HG02870 (cell line): ENCODE measurements at regions not wholly inside any gene's neighbourhood (a gene's known extent, or its start where the extent isn't known, plus 50 kb on each side); places are given as distances from the start of the nearest gene placed in this dataset.
"Not testable (repeated sequence)": the region's sequence is repeated elsewhere in the genome, so short reads cannot be mapped to it uniquely, and the experiment has no call there.

Source experiments
- ATAC-seq: cut with Tn5 transposase; IDR thresholded peaks from one replicate; pipeline ENCODE4 v1.9.1; 2021; ENCODE audit warnings: mild to moderate bottlenecking, moderate library complexity; ENCODE audit not compliant: unreplicated experiment

DNA sequence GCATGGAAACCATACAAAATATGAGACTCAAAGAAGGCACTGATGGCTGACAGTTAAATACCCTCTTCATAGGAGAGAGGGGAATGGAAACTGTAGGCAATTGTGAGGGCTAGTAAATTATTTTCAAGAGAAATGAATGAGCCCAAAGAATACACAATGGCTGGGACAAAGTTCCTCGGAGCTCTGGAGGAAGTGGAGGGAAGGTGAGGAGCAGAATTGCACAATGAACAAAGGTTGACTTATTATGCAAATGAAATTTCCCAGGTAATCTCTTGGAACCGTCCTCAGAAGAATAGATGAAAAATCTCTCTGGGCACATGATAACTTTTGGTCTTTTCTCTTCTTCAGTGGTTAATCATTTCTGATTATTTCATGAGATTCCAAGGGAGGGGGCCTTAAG, 202.6 kb upstream of the VCX start:
- ATAC-seq = no peak

DNA sequence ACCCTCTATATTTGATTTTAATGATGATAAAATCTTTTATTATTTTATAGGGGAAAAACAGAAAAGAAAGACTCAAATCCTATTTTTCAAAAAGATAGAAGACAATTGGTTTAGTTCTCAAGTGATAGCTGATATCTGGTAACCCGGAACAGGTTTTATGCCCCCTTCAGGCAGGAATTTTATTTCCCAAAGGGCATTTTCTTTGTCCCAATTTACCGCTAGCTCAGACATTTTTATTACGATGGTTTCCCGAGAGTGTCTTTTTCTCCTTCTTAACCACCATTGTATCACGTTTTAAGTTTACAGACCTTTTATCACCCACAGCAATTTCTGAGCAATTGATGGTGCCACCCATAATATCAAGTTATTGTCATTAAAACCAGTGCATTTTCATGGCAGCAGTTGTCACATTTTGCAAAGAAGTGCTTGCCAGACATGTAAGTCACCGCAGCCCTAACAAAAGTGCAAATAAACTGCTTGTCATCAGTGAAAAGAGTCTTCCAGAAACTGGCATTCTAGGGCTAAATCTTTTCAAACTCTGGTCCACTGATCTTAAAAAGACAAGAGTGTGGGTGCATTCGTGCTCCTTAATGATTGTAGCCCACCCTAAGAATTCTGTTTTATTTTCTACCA, 204.8 kb upstream of the VCX start:
- ATAC-seq = no peak

DNA sequence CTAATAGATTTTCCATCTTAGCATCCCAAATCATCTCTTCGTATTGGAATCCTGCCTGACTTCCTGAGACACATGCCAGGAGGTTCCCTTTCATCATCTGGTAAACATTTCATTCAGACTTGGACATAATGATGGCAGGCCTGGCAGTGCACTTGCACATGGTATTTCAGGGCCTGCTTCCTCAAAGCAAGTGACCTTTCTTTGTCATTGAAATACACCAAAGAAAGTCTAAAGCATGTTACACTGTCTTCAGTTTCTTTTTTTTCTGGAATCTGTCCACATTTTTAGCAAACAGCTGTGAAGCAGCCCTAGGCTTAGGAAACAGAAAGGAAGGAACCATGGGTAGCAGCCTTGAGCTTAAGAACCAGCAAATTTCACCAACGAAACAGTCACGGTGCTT, 205.9 kb upstream of the VCX start:
- no peak for ATAC-seq

DNA sequence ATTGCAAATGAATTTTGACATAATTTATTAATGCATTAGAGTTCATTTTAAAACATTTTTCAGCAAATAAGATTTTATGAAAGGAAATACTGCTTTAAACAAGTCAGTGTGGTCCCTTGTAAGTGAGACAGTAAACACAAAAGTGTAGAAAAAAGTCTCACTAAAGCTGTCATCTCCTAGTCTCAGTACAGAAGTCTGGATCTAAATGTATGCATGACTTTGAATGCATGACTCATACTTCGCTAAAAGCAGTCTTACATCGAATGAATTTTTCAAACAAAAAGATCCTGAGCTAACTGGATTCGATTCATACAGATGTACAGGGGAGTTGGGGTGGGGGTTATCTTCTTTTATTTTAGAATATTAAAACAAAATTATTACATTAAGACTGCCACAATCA, 207.4 kb upstream of the VCX start:
- no peak for ATAC-seq

DNA sequence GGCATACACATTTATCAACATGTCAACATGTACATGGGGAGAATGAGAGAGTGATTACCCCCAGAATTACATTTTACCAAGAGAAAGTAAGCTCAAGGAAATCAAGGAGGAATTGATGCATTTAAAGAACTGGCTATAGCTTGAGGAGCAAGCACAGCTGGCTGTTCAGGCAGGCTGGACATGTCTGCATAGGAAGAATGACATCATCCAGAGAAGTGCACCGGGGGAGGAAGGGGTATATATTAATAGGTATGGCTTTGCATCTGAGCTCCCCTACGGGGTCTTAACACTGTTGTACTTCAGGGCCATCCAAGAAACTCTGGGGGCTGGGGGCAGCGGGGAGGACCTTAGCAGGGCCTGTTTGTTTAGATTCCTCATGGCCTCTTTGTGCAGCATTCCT, 222.4 kb upstream of the VCX start:
- no peak for ATAC-seq

DNA sequence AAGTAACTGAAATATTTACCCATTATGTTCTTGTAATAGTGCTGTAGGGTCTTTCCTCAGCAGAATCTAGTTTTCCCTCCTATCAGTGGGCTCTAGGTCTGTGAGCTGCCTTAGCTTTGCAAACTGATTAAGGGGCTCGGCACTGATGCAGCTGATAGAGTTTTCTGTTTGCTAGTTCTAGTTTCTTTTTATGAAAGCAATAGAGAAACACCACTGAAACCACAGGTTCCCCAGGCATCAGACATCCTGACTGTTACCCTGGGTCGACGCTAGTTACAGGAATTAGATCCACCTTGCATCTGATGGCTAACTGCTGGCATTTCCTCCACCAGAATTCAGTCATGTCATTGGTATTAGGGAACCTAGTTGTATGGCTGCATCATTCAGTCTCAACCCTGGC, 225.0 kb upstream of the VCX start:
- ATAC-seq = no peak

DNA sequence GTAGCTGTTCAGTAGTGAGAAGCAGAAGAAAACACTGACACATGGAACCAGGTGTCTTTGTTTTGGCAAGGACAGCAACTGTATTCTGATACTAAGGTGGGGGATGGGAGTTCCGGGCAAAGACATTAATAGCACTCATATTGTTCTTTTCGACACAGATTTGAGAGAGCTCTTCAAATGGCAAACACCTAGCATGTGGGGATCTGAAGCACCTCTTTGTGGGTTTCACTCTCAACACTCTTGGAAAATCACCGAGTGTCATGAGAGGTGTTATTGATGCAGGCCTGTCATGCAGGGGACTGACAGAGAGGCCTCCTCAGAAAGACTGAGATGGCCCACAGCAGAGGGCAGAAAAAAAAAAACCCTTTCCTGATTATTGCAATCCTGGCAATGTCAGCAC, 228.4 kb upstream of the VCX start:
- ATAC-seq = no peak

DNA sequence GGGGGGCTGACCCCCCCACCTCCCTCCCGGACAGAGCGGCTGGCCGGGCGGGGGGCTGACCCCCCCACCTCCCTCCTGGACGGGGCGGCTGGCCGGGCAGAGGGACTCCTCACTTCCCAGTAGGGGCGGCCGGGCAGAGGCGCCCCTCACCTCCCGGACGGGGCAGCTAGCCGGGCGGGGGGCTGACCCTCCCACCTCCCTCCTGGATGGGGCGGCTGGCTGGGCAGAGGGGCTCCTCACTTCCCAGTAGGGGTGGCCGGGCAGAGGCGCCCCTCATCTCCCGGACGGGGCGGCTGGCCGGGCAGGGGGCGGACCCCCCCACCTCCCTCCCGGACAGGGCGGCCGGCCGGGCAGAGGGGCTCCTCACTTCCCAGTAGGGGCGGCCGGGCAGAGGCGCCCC, 234.3 kb upstream of the VCX start:
- not testable (repeated sequence) for ATAC-seq

DNA sequence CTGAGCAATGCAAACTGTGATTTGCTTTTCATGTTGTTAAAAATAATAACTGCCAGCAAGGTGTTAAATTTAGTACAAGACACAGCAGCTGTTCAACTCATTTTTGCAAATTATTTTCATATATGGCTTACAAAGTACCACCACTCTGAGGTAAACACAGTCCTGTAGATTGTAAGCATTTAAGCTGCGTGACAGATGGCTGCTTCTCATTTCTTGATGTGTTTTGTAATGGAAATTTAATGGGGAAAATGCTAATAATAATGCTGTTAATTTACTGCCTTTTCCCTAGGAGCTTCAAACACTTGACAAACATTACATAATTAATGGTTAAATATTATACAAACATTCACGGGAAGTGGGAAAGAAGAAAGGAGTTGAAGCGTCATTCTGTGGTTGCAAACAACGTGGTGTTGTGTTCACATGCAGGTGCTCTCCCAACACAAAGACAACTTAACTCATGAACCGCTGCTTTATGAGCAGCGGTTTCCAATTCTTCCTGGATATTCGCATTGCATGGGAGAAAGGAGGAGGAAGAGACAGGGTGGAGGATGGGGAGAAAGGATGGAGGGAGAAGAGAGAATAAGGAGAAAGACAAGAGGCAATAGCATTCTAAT, 236.8 kb upstream of the VCX start:
- ATAC-seq = no peak

DNA sequence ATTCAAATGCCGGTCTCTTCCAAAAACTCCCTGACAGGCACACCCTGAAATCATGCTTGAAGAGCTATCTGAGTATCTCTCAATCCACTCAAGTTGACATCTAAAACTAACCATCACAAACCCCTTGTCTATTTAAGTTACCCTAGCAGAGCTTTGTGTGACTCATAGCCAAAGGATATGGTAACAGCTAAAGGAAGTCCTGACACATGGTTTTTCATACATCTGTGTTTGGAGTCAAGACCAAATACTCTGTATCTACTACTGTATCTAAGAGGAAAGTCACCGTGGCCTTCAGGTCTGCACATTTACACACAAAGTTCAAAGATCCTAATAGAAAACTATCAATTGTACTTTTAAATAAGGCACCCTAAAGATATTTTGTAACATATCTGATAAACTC, 239.6 kb upstream of the VCX start:
- no peak for ATAC-seq

DNA sequence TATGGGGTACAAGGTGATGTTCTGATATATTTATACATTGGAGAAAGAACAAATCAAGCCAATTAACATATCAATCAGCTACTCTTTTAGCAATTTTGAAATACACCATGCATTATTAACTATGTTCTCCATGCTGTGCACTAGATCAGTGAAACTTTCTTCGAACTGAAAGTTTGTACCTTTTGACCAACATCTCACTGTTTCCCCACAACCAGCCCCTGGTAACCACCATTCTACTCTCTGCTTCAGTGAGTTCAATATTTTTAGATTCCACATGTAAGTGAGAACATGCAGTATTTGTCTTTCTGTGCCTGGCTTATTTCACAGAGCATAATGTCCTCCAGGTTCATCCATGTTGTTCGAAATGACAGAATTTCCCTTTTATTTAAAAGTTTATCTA, 246.1 kb upstream of the VCX start:
- no peak for ATAC-seq

DNA sequence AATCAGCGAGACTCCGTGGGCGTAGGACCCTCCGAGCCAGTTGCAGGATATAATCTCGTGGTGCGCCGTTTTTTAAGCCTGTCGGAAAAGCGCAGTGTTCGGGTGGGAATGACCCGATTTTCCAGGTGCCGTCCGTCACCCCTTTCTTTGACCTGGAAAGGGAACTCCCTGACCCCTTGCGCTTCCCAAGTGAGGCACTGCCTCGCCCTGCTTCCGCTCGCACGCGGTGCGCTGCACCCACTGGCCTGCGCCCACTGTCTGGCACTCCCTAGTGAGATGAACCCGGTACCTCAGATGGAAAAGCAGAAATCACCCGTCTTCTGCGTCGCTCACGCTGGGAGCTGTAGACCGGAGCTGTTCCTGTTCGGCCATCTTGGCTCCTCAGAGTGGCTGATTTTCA, 249.6 kb upstream of the VCX start:
- not testable (repeated sequence) for ATAC-seq

DNA sequence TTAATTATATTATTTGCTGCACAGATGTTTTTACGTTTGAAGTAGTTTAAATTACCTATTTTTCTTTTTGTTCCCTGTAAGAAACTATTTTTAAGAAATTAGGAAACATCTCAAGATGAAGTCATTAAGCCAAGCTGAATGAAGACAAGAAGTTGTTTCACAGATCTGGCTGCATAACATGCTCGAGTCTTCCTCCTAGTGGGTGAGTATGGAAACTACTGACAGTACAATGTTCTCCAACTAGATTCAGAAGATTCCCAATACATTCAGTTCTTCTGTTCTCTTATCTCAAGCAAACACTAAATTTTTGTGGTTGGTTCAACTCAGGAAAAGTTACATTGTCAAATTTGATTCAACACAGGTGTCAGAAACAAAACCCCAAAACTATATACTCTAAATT, 256.8 kb upstream of the VCX start:
- ATAC-seq = no peak

DNA sequence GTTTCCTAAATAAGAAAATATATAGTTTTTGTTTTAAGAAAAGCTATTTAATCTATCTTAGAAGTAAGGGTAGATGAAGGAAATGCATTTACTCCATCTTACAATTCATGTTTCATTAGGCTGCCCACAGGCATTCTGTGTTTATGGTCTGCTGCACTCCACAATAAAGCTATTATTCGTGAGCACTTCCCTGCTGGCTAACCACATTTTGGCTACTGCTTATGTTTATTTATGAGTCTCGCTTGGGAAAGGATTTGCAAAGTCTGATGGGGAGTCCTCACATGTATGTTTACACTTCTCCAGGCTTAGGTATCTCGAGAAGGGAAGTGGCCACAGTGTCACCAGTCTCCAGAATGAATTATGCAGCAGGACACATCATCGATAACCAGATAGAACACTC, 260.8 kb upstream of the VCX start:
- ATAC-seq = no peak

DNA sequence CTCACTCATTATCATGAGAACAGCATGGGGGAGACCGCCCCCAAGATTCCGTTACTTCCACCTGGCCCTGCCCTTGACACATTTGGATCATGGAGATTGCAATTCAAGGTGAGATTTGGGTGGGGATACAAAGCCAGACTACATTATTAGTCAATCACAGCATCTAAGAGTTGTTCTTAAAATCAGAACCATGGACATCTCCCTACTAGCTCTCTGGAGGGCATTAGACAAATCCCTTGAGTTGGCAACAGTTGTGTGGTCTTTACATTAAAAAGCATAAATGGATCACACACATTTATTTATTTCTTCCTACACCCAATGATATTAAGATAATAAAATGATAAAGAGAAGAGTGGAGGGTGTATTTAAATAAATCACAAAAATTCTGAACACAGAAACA, 262.8 kb upstream of the VCX start:
- ATAC-seq = no peak

DNA sequence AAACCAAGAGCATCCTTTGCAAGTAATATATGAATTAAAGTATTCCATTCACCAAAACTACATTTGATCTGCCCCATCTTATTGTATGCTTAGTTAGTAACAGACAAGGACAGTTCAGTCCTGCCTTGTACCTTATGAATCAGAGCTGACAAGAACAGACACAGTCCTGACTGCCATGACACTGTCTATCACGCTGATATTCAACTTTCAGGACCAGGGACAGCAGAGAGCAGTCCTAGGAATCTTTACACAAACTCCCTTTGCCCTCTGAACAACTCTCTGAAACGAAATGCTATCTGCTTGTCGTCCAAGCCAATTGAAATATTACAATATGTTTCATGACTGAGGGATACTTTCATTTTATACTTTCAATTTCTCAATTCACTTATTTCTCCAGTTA, 268.6 kb upstream of the VCX start:
- no peak for ATAC-seq

DNA sequence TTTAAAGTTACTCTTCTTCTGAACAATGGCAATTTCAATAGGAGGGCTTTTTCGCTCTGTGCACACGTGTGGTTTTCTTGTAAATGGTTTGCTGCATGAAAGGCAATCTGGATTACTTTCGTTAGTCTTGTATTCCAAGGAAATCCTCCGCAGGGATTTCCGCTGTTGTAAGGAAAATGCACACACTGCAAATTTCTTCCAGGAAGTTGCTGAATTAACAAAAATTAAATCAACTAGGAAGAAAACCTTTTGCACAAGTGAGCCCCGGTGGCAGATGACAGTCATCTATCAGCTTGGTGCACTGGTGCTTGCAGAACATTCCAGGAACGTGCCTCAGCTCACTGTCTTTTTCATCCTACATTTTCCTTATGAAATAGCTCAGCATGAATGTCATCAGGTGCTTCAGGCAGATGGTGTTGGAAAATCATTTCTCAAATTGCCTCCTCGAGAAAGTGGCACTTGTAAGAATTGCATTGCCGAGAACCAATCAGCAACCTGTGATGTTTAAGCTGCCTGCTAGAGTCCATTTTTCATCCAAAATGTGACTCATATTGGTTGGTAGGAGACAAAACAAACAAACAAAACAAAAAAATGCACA, 272.4 kb upstream of the VCX start:
- ATAC-seq = no peak

DNA sequence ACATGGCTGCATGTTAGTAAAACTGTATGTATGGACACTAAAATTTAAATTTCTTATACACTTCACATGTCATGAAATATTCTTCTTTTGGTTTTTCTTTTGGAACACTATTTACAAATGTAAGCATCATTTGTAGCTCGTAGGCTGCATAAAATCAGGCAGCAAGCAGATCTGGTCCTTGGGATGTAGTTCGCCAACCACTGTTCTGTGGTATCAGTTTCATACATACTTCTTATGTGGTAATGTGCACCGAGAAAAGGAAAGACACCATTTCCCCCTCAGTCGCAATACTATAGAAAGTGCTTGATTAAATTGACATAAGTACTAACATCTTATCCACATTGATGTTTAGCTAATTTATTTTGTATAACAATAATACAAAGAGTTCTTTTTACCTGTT, 274.4 kb upstream of the VCX start:
- no peak for ATAC-seq

DNA sequence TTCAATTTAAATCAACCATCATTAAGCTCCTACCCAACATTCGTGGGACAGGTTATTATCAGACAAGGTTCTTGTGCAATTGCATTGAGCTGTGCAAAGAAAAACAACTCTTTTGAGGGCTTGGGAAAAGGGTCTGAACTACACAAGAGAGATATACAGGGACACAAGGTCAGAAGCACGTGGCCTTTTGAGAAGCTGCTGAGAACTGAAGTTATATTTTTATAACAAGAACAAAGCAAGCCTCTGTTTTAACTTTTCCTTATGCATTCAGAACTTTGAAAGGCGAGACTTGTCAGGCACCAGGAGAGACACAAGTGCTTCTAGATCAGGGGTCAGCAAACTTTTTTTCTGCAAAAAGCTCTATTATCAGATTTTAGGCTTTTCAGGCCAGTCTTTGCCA, 274.8 kb upstream of the VCX start:
- no peak for ATAC-seq

DNA sequence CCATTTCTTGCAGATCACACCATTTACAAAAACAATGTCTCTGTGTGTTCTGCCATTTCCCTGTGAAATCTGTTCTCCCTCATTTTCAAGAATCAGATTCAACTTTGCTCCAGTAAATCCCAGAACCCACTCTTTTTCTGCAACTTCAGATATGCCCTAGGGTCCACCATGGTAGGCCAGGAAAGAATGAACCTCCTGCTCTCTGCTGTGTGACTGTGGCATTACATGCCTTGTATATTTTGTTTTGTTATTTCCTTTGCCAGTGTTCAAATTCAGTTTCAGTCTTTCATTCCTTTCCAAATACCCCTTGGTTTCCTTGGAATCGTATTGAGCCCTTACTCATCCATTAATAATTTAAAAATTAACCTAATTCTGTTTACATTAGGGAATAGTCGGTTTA, 290.2 kb upstream of the VCX start:
- ATAC-seq = no peak

DNA sequence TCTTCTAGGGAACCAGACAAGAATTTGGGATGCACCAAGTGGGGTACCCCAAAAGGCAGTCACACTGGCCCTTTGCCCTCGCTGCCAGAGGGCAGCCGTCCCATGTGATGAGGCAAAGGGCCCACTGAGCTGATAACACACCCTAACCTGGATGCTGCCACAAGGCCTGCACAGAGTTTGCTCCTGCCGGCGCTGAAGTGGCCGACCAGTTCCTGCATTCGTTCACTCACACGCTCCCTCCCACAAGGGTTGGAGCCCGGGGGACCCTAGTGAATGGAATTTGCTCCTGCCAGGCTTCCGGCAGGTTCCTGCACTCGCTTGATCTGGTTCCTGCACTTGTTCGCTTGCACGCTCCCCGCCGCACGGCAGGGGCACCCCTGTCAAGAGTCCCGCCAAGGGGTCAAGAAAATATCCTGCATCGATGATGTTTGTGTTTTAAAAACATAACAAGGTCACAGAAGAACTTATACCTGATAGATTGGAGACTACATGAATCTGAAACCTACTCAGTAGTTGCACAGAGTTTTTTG, 296.4 kb upstream of the VCX start:
- no peak for ATAC-seq

DNA sequence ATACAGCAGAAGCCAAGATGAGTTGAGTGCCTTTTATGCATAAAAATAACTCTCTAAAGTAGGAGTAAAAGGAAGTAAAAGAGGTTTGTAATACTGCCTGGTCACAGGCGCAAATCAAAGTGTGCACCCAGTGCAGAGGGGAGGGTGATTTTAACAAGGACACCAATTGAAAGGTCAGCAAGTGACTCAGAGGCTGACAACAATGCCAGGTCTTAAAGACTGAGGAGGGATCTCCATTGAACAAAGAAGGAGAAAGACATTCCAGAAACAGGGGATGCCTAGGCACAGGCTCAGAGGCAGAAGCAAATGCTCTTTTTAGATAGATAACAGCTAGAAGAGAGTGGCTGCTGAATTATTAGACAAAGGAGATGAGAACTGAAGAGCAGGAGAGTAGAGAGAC, 297.4 kb upstream of the VCX start:
- no peak for ATAC-seq
